ENCODE measurements at regions not wholly inside any gene's neighbourhood (a gene's known extent, or its start where the extent isn't known, plus 50 kb on each side); places are given as distances from the start of the nearest gene placed in this dataset.

DNA sequence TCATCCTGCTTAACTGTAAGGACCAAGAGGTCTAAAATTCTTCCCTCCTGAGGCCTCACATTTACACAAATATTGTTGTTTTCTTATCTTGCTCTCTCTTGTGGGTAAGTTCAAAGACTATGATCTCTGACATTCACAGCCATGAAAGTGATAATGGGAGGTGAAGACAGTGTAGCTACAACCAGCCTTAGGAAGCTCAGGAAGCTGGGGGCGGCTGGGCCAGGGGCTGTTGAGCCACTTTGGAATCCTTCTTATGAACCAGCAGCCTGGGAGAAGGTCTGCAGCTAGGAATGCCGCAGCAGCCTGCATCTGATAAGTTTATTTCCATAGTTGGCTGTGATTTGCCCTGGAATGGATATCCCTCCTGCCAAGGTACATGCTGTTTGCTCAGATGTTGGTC, 316.2 kb downstream of the STIM2 start:
- DNase-seq (ENCODE audit: low spot score), result no peak
- intact Hi-C loops (cut with DNase I), result no loop called here

- intact Hi-C loops (cut with DNase I), result no loop called here
- DNase-seq (ENCODE audit: low spot score), result no peak
Measured at GRCh38 chr4:27178061-27178460, 317.4 kb downstream of the STIM2 start.

- DNase-seq (ENCODE audit: low spot score), result no peak
- intact Hi-C loops (cut with DNase I), result no loop called here
Measured at GRCh38 chr4:27181693-27182092, 321.1 kb downstream of the STIM2 start.

DNA sequence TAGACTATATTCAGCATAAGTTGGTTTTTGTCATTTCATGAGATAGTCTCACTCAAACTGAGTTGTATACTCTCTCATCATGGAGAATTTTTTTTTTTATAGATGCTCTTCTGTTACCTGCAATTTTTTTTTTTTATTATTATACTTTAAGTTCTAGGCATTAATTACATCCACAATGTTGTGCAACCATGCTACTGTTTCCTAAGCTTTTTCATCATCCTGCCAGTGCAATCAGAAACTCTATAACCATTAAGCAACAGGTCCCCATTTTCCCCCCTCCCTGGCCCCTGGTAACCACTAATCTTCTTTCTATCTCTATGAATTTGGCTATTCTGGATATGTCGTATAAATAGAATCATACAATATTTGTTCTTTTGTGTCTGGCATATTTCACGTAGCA, 321.6 kb downstream of the STIM2 start:
- DNase-seq (ENCODE audit: low spot score), result no peak
- intact Hi-C loops (cut with DNase I), result no loop called here

DNA sequence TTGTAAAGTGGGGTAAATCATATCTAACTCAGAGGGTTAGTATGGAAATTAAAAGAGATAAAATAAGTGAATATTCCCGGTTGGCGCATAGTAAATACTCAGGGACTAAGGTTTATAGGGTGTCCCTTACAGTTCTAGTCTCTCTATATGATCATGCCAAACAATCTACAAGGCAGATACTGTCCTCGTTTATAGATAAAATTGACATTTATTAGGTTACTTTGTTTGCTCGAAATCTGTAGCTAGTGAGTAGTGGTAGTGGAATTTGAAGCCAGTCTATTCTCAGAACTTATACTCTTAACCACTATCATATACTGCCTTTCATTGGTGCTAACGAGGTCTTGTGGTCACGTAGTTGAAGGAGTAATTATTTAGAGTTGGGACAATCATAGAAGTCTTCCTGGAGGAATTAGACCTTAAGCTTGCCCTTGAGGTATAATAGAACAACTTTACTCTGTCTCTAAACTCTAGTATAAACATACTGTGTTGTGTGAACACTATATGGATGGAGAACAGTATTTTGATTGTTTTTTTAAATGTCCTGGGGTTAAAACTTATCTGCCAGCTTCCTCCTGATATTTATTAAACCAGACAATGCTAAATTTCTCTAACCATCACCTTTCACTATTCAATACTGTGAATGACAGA, 324.0 kb downstream of the STIM2 start:
- intact Hi-C loops (cut with DNase I), result no loop called here
- no peak for DNase-seq (ENCODE audit: low spot score)

DNA sequence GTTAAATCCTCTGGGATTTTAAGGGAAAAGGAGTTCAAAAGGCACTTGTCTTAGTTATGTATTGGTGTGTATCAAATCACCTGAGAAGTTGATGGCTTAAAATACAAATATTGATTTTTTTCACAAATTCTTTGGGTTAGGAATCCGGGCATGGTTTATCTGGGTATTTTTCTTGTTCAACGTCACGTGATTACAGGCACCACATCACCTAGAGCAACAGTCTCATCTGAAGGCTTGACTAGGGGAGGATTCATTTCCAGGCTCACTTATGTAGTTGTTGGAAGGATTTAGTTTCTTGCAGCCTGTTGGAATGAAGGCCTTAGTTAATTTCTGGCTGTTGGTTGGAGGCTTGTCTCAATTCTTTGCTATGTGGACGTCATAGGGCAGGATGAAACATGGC, 326.1 kb downstream of the STIM2 start:
- no peak for DNase-seq (ENCODE audit: low spot score)
- intact Hi-C loops (cut with DNase I), result no loop called here

GRCh38 chr4:27187786-27188185, 327.1 kb downstream of the STIM2 start:
- no peak for DNase-seq (ENCODE audit: low spot score)
- intact Hi-C loops (cut with DNase I), result no loop called here

- intact Hi-C loops (cut with DNase I), result no loop called here
- DNase-seq (ENCODE audit: low spot score), result no peak
Measured at GRCh38 chr4:27189683-27190082, 329.0 kb downstream of the STIM2 start.

GRCh38 chr4:27191592-27191991, 331.0 kb downstream of the STIM2 start:
- intact Hi-C loops (cut with DNase I), result no loop called here
- DNase-seq (ENCODE audit: low spot score), result no peak

DNA sequence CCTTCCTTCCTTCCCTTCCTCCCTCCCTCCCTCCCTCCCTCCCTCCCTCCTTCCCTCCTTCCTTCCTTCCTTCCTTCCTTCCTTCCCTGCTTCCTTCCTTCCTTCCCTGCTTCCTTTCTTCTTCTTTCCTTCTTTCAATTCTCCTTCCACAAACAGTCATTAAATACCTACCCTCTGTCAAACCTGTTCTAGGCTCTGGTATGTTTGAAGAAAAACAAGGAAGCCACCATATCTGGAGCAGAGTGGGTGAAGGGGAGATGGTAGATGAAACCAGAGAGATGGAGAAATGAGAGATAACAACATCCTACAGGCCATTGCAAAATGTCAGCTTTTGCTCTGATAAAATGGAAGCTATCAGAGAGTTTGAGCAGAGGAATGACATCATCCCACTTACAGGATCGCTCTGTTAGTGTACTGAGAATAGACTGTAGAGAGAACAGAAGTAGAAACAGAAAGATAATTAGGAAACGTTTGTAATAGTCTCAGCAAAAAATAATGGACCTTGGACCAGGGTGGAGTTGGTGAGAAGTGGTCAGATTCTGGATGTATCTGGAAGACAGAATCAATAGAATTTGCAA, 334.0 kb downstream of the STIM2 start:
- no peak for DNase-seq (ENCODE audit: low spot score)

GRCh38 chr4:27198246-27198645, 337.6 kb downstream of the STIM2 start:
- no peak for DNase-seq (ENCODE audit: low spot score)
- intact Hi-C loops (cut with DNase I), result no loop called here

More for the DNA sequence above, 334.0 kb downstream of the STIM2 start:
- intact Hi-C loops (cut with DNase I), result no loop called here

GRCh38 chr4:27198971-27199370, 338.3 kb downstream of the STIM2 start:
- intact Hi-C loops (cut with DNase I), result no loop called here

DNA sequence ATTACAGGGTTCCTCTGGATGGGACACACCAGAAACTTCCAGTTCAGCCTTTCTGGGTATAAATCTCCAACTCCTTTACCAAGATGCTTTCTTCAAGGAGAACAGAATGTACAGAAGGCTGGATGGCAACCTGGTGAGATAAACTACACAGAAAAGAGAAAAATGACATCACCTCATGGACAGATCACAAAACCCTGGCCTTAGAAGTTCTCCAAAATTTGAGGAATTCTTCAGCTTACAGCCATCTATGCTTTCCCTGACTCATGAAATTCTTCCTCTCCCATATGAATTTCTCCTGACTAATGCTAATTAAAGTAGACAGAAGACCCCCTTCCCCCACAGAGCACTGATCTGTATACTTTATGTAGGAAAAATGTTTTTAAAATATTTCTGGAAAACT, 345.4 kb downstream of the STIM2 start:
- intact Hi-C loops (cut with DNase I), result no loop called here
- DNase-seq (ENCODE audit: low spot score), result no peak

More at GRCh38 chr4:27198971-27199370, 338.3 kb downstream of the STIM2 start:
- DNase-seq (ENCODE audit: low spot score), result no peak

GRCh38 chr4:27210956-27211355, 350.3 kb downstream of the STIM2 start:
- no peak for DNase-seq (ENCODE audit: low spot score)
- intact Hi-C loops (cut with DNase I), result no loop called here

GRCh38 chr4:27214010-27214409, 353.4 kb downstream of the STIM2 start:
- DNase-seq (ENCODE audit: low spot score), result no peak
- intact Hi-C loops (cut with DNase I), result no loop called here

GRCh38 chr4:27215220-27215826, 354.7 kb downstream of the STIM2 start:
- intact Hi-C loops (cut with DNase I), result no loop called here

DNA sequence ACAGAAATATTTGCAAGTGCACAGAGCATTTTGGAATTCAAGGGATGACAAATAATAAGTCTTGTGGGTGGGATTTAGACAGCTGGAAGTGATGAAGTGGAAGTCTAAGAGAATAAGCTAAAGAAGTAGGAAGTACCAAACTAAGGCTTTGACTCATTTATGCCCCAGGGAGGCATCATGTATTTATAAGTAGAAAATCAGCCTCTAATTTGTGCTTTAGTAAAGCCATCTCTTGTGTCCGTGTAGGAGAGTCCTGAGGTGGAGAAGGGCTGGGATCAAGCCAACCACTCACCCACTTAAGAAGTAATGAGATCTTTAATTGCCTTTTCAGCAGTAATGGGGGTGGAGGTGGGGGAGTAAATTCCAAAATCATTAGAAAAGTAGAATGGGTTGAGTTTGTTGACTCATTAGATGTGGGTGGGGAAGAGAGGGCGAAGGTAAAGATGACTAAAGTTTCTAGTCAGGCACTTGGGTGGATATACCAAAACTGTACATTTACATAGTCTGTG, 356.7 kb downstream of the STIM2 start:
- intact Hi-C loops (cut with DNase I), result no loop called here
- DNase-seq (ENCODE audit: low spot score), result no peak

More at GRCh38 chr4:27215220-27215826, 354.7 kb downstream of the STIM2 start:
- DNase-seq (ENCODE audit: low spot score), result no peak

DNA sequence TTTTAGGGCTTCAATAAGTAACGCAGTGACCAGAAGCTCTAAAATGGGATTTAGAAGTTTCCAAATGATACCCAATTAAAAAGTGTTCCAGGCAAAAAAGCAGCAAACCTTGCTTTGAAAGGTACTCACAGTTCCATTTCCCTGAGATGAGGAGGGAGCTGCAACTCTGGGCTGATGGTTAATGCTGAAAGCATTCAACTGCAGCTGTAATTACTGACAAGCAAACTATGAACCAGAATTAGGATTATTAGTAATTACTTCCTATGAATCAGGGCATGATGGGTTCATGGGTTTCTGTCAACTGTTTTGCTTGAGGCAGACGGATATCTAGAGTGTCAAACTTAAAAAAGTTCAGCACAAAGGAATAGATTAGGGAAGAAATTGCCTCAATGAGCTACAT, 357.4 kb downstream of the STIM2 start:
- intact Hi-C loops (cut with DNase I), result no loop called here
- no peak for DNase-seq (ENCODE audit: low spot score)

GRCh38 chr4:27223326-27223725, 362.7 kb downstream of the STIM2 start:
- intact Hi-C loops (cut with DNase I), result no loop called here
- no peak for DNase-seq (ENCODE audit: low spot score)

DNA sequence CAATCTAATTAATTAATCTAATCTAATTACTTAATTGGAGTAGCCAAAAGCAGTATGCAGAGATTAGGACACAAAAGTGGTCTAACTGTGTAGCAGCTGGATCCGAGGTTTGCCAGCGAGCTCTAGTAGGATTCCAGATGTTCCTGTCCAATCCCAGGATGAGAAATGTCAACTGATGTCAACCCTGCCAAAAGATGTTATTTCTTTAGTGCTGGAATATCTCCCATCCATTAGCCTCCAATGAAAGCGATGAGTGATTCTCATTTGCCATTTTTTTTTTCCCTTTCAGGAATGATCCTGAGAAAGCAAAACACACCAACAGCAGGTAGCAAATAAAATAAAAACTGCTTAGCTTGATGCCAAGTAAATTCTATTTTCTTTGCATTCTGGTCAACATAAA, 372.9 kb downstream of the STIM2 start:
- intact Hi-C loops (cut with DNase I), result no loop called here
- DNase-seq (ENCODE audit: low spot score), result no peak

DNA sequence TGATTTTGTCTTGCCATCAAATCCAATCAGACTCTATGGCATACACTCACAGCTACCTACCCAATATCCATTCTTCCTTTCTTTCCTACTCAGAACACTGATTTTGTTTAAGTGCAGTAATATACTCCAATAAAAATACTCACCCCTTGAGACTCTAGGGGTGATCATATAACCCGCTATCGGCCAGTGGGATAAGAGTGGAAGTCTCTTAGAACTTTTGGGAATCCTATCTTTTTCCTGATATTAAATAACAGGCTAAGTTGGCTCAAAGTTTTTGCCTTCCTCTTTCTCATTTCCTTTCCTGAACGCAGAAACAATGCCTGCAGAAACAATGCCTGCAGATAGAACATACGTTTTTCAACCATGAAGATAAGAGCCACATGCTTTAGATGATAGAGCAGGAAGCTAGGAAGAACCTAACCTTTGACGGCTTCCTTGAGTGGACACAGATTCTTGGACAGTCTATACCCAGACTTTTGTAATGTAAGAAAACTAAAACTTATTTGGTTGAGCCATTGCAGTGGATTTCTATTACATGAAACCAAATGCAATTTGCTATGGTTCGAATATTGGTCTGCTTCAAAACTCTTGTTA, 373.8 kb downstream of the STIM2 start:
- DNase-seq (ENCODE audit: low spot score), result no peak
- intact Hi-C loops (cut with DNase I), result no loop called here
